Islet of Langerhans (tissue), 1 donor: ENCODE measurements at regions not wholly inside any gene's neighbourhood (a gene's known extent, or its start where the extent isn't known, plus 50 kb on each side); places are given as distances from the start of the nearest gene placed in this dataset.

Experiments used
- FAIRE-seq: peaks from one replicate; lab custom pipeline; 2011; peaks lifted over from hg19 to GRCh38; lab: Jason Lieb, UNC

DNA sequence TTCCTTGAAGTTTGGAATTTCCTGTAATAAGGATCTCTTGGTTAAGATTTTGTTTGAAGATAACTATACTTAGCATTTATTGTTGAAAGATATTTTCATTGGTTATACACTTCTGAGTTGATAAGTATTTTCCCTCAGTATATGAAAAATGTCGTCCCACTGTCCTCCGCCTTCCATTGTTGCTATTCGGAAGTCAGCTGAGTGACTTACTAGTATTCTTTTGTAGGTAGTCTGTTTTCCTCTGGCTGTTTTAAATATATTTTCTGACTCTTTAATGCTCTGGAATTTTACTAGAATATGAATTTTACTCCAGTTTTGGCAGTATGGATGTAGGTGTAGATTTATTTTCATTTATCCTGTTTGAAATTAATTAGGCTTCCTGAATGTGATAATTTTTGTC, 498.7 kb upstream of the NFIA start:
- FAIRE-seq = no peak

- FAIRE-seq = no peak
Observed at GRCh38 chr1:60581455-60582220, 500.7 kb upstream of the NFIA start.

GRCh38 chr1:60577029-60577428, 503.5 kb upstream of the C1orf87 start:
- FAIRE-seq = no peak

DNA sequence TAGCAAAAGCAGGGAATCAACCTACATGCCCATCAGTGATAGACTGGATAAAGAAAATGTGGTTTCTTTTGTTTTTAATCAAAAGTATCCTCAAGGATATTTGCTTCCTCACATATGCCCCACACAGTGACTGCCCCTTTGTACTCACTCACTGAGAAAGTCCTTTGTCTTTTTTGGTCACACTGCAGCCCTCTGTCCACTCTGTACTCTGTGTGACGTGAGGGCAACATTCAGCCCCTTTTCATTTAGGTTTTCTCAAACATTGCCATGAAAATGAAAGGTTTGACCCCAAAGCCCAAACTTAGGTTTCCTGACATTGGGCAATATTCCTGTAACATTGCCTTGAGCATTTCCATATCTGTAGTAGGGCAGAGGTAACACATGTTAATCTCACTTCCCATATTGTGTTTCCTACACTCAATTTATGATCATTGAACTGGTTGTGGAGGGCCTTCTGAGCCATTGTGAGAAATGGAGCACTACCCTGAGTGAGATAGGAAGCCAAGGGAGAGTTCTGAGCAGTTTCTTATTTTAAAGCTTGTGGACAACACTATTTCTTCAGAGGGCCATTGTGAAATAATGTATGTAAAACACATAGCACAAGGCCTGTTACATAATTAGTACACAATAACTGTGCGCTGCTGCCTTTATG, 501.9 kb upstream of the C1orf87 start:
- FAIRE-seq = no peak

DNA sequence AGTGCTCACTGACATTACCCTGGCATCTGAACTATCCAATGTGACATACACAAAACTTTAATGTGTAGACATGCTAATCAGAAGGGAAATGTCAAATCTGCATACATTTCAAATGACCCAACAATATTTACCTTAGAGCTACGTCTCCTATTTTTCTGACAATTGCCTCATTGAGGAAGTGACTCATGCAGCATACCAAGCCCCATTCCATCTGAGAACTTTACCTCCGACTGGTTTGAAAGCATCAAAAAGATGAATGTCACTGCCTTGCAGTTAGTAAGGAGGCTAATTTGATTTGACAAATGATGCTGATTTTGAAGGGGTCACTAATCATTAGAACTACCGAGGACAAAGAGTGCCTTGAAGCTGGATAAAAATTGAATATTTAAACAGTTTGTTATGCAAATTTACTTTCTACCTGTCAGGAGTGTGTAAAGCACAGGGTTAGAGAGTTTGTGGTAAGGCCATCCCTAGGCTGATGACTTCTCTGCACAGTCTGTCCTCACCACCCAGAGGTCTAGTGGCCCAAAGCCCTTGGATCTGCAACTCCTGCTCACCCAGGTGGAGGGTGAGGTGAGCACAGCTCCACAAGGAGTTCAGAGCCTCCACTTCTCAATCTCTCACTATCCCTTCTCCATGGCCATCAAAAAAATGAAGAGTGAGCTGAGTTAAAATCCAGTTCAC, 500.3 kb upstream of the C1orf87 start:
- FAIRE-seq = peak; percentile 17

- peak; percentile 47 for FAIRE-seq
Observed at GRCh38 chr1:60573121-60573520, 499.6 kb upstream of the C1orf87 start.

DNA sequence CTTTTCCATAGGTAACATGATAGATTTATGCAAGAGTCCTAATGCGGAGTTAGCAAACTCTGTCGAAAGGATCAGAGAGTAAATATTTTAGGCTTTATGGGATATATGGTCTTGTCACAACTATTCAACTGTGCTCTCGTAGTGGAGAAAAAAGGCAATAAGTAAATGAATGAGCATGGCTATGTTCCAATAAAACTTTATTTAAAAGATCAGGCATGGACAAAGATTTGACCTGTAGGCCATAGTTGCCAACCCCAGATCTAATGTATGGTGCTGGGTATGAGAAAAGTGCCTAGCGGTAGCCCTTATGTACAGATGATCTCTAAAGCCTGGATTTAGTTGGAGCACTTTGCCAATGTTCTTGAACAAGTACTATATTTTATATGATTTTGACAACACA, 498.8 kb upstream of the C1orf87 start:
- no peak for FAIRE-seq

- no peak for FAIRE-seq
Observed at GRCh38 chr1:60571811-60572210, 498.2 kb upstream of the C1orf87 start.

- no peak for FAIRE-seq
Observed at GRCh38 chr1:60569189-60569588, 495.6 kb upstream of the C1orf87 start.

GRCh38 chr1:60567256-60567655, 493.7 kb upstream of the C1orf87 start:
- FAIRE-seq = no peak

- no peak for FAIRE-seq
Observed at GRCh38 chr1:60564916-60565750, 491.6 kb upstream of the C1orf87 start.

DNA sequence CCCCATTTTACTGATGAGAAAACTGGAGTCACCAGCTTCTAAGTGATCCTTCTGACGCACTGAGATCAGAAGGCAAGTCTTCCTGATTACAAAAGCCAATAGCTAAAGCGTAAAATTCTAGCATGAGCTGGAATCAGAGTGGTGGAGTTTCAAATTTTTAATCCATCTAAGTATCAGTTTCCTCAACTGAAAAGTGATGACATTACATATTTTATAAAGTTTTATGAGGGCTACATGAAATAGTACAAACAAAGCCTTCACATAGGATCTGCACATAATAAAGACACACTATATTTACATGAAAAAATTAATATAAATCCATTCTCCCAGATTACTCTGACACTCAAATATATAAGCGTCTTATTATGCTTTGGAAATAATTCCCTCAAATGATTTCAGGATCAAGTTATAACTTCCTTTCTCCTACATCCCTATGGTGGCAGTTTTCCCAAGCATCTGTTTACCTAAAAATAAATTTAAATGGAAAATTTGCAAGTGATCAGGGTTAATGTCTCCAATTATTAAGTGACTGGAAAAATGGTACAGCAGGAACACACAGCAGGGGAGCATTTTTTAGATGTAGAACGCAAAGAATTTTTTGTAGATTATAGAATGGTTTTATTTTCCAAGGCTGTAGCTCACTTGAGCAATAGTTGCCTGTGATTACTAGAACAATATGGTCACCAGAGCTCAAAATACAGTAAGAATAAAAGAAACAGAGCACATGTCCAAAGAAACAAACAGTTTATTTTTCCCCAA, 490.4 kb upstream of the C1orf87 start:
- no peak for FAIRE-seq

- FAIRE-seq = no peak
Observed at GRCh38 chr1:60562740-60563139, 489.2 kb upstream of the C1orf87 start.

DNA sequence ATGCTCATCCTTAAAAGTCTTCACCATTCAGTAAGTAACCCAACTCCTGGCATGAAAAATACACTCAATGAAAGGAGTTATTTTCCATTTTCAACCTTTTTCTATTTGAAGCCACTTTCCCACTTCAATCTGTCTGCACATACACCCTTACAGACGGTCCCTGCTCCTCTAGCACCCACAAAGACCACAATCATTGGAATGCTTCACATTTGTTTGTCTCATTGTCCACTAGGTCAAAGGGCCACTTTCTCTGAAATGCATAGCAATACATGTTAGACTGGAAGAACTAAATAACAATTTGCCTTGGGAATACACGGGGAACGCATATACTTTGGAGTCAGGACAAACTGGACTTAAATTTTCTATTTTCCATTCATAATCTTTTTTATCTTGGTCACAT, 487.1 kb upstream of the C1orf87 start:
- FAIRE-seq = no peak

GRCh38 chr1:60558236-60558635, 484.7 kb upstream of the C1orf87 start:
- no peak for FAIRE-seq

GRCh38 chr1:60553730-60554129, 480.2 kb upstream of the C1orf87 start:
- FAIRE-seq = peak; percentile 5

GRCh38 chr1:60547821-60548220, 474.3 kb upstream of the C1orf87 start:
- no peak for FAIRE-seq

DNA sequence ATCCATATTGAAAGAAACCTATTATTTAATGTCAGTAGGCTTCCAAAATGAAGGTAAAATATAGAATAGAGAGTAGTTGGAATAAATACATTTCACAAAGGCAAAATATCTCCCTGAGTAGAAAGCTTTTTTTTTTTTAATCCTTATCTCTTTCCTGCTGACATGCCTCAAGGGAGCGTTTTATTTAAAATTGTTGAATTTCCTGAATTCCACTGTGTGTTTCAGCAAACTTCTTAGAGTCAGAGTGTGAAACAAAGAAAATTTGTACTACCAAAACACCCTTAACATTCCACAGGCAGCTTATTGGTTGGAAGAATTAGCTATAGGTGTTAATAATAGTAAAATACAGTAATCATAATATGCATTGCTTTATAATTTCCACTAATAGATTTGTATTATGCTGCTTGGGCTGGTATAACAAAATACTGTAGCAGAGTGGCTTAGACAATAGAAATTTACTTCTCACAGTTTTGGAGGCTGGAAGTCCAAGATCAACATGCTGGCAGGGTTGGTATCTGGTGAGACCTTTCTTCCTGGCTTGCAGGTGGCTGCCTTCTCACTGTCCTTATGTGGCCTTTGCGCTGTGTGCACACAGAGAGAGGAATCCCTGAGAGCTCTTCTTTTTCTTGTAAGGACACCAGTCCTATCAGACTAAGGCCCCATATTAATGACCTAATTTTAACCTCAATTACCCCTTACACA, 468.4 kb upstream of the C1orf87 start:
- FAIRE-seq = no peak

DNA sequence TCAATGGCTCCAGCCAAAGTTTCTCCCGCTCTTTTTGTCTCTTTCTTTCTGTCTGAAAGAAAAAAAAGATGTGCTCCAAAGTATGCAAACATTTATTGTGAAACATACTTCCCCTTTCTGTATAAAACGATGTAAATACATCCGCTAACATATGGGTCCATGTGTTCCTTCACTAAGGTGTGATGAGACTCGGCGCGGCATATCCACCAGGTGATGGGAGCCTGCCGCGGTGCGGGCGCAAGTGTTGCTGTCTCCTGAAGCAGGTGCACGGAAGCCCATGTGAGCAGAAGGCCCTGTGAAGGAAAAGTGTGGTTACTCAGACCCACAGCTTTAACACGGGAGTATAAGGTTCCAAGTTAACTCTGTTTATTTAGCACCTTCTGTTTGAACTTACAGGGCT, 466.6 kb upstream of the C1orf87 start:
- FAIRE-seq = no peak

GRCh38 chr1:60535713-60536112, 462.1 kb upstream of the C1orf87 start:
- FAIRE-seq = no peak

- FAIRE-seq = no peak
Observed at GRCh38 chr1:60527567-60527966, 454.0 kb upstream of the C1orf87 start.
